IMR-90 (cell line): ENCODE measurements at regions not wholly inside any gene's neighbourhood (a gene's known extent, or its start where the extent isn't known, plus 50 kb on each side); places are given as distances from the start of the nearest gene placed in this dataset.

Experiments
- BHLHE40 ChIP-seq: fragments of 150-350 bp; IDR thresholded peaks from 2 replicates; pipeline ENCODE4 v1.6.1; 2016; ENCODE audit warnings: mild to moderate bottlenecking, low read depth, low read length
- CEBPB ChIP-seq: IDR thresholded peaks from 2 replicates; pipeline ENCODE4 v1.6.1; 2012; ENCODE audit warnings: low read depth, low read length, improper control_type of control experiment
- ELK1 ChIP-seq: fragments of 150-350 bp; IDR thresholded peaks from 2 replicates; pipeline ENCODE4 v1.6.1; 2016; ENCODE audit warnings: low read depth, mild to moderate bottlenecking, low read length, moderate library complexity, borderline replicate concordance
- FOS ChIP-seq: fragments of 150-350 bp; IDR thresholded peaks from 2 replicates; pipeline ENCODE4 v1.6.1; 2016; ENCODE audit warnings: low read depth, low read length
- MAZ ChIP-seq: IDR thresholded peaks from 2 replicates; pipeline ENCODE4 v1.6.1; 2012; ENCODE audit warnings: low read depth, mild to moderate bottlenecking, low read length, improper control_type of control experiment, moderate library complexity, borderline replicate concordance
- MXI1 ChIP-seq: IDR thresholded peaks from 2 replicates; pipeline ENCODE4 v1.6.1; 2012; ENCODE audit warnings: low read depth, mild to moderate bottlenecking, low read length, moderate library complexity, borderline replicate concordance
- POLR2A ChIP-seq: IDR thresholded peaks from 2 replicates; pipeline ENCODE4 v1.6.1; 2012; ENCODE audit warnings: mild to moderate bottlenecking, low read depth, low read length
- RAD21 ChIP-seq: IDR thresholded peaks from 2 replicates; pipeline ENCODE4 v1.6.1; 2012; ENCODE audit warnings: low read length, improper control_type of control experiment
- RFX5 ChIP-seq: IDR thresholded peaks from 2 replicates; pipeline ENCODE4 v1.8.0; 2012; ENCODE audit warnings: low read depth, mild to moderate bottlenecking, low read length, moderate library complexity
- SMC3 ChIP-seq: fragments of 150-350 bp; IDR thresholded peaks from 2 replicates; pipeline ENCODE4 v1.6.1; 2016; ENCODE audit warnings: low read depth, mild to moderate bottlenecking, antibody characterized with exemption, low read length, moderate library complexity
- TF ChIP-seq, protein P1 (sequence below): conservative IDR thresholded peaks from 2 replicates; pipeline ENCODE4 v1.5.1; 2012; ENCODE audit warnings: mild to moderate bottlenecking, low read depth, low read length, improper control_type of control experiment
- TF ChIP-seq, protein P2 (sequence below): fragments of 150-350 bp; IDR thresholded peaks from 2 replicates; pipeline ENCODE4 v1.6.1; 2017; ENCODE audit warnings: mild to moderate bottlenecking, antibody characterized with exemption, low read length, low read depth

- TF ChIP-seq RFX5 (no peak), RAD21 (no peak), POLR2A (no peak), ELK1 (no peak), SMC3 (no peak), MXI1 (no peak), BHLHE40 (no peak), CEBPB (no peak), MAZ (no peak), FOS (no peak)
- TF ChIP-seq, protein P1, sequence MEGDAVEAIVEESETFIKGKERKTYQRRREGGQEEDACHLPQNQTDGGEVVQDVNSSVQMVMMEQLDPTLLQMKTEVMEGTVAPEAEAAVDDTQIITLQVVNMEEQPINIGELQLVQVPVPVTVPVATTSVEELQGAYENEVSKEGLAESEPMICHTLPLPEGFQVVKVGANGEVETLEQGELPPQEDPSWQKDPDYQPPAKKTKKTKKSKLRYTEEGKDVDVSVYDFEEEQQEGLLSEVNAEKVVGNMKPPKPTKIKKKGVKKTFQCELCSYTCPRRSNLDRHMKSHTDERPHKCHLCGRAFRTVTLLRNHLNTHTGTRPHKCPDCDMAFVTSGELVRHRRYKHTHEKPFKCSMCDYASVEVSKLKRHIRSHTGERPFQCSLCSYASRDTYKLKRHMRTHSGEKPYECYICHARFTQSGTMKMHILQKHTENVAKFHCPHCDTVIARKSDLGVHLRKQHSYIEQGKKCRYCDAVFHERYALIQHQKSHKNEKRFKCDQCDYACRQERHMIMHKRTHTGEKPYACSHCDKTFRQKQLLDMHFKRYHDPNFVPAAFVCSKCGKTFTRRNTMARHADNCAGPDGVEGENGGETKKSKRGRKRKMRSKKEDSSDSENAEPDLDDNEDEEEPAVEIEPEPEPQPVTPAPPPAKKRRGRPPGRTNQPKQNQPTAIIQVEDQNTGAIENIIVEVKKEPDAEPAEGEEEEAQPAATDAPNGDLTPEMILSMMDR: no peak
- TF ChIP-seq, protein P2, sequence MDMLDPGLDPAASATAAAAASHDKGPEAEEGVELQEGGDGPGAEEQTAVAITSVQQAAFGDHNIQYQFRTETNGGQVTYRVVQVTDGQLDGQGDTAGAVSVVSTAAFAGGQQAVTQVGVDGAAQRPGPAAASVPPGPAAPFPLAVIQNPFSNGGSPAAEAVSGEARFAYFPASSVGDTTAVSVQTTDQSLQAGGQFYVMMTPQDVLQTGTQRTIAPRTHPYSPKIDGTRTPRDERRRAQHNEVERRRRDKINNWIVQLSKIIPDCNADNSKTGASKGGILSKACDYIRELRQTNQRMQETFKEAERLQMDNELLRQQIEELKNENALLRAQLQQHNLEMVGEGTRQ: no peak
Observed at GRCh38 chr16:10252155-10252554, 69.9 kb upstream of the GRIN2A start.
